PC-9 (cell line): ENCODE measurements at regions not wholly inside any gene's neighbourhood (a gene's known extent, or its start where the extent isn't known, plus 50 kb on each side); places are given as distances from the start of the nearest gene placed in this dataset.

Experiments
- BruUV-seq: library from RNA; stranded (reverse); fragments of 400-500 nt; replicated peaks from 2 replicates; lab custom pipeline; 2021; lab: Mats Ljungman, UMichigan
- CTCF ChIA-PET: fragments of 300-600 bp; sonication (Branson Sonifier 250); formaldehyde crosslinking; loops from one replicate; lab custom pipeline; 2022; ENCODE audit warnings: antibody characterized with exemption; lab: Charles Lee
- POLR2A ChIA-PET: fragments of 300-600 bp; sonication (Branson Sonifier 250); formaldehyde crosslinking; loops from one replicate; lab custom pipeline; 2022; ENCODE audit warnings: antibody characterized with exemption; ENCODE audit not compliant: unreplicated experiment; lab: Charles Lee
- DNase-seq, 2 experiments: peaks; one replicate each; pipeline versions ENCODE4 v3.0.0 to v3.0.0-alpha.2; 2015 to 2022; ENCODE audit warnings: mixed read lengths in 1 of 2
- H2AFZ ChIP-seq: fragments of 200-600 bp; sonication (generic); 2 replicates; pipeline ENCODE4 v1.8.1; 2017; ENCODE audit warnings: antibody characterized with exemption
- H3F3A ChIP-seq: fragments of 200-600 bp; sonication (generic); 2 replicates; pipeline ENCODE4 v1.8.1; 2017; ENCODE audit warnings: antibody characterized with exemption, mild to moderate bottlenecking, low read depth; ENCODE audit not compliant: insufficient read depth
- H3K27ac ChIP-seq: fragments of 200-600 bp; sonication (generic); 2 replicates; pipeline ENCODE4 v1.6.1; 2016; ENCODE audit warnings: mixed run types
- H3K27me3 ChIP-seq: fragments of 200-600 bp; sonication (generic); 2 replicates; pipeline ENCODE4 v1.6.1; 2016; ENCODE audit warnings: low read depth, mixed run types; ENCODE audit not compliant: insufficient read depth
- H3K36me3 ChIP-seq: fragments of 200-600 bp; sonication (generic); 2 replicates; pipeline ENCODE4 v1.6.1; 2016; ENCODE audit warnings: low read depth, mixed run types
- H3K4me1 ChIP-seq: fragments of 200-600 bp; sonication (generic); replicated peaks from 2 replicates; pipeline ENCODE4 v1.6.1; 2016; ENCODE audit warnings: mixed run types; ENCODE audit not compliant: insufficient read depth
- H3K4me2 ChIP-seq: fragments of 200-600 bp; sonication (generic); 2 replicates; pipeline ENCODE4 v1.6.1; 2017; ENCODE audit warnings: mixed run types
- H3K4me3 ChIP-seq: fragments of 200-600 bp; sonication (generic); 2 replicates; pipeline ENCODE4 v1.6.1; 2016; ENCODE audit warnings: mixed run types
- H3K79me2 ChIP-seq: fragments of 200-600 bp; sonication (generic); 2 replicates; pipeline ENCODE4 v1.6.1; 2017; ENCODE audit warnings: low read depth, mixed run types
- H3K9me2 ChIP-seq: fragments of 200-600 bp; sonication (generic); 2 replicates; pipeline ENCODE4 v1.8.1; 2017; ENCODE audit warnings: mild to moderate bottlenecking; ENCODE audit not compliant: insufficient read depth
- H3K9me3 ChIP-seq: fragments of 200-600 bp; sonication (generic); 2 replicates; pipeline ENCODE4 v1.8.1; 2016; ENCODE audit warnings: low read depth; ENCODE audit not compliant: insufficient read depth
- H4K20me1 ChIP-seq: fragments of 200-600 bp; sonication (generic); 2 replicates; pipeline ENCODE4 v1.8.1; 2017; ENCODE audit not compliant: insufficient read depth
- EZH2 ChIP-seq: fragments of 200-600 bp; sonication (generic); IDR thresholded peaks from 2 replicates; pipeline ENCODE4 v1.8.0; 2017; ENCODE audit warnings: antibody characterized with exemption, low read depth
- intact Hi-C: fragments of 100-400 bp; cut with micrococcal nuclease; formaldehyde crosslinking; loops from one replicate; pipeline ENCODE4 v1.10.0; 2022; ENCODE audit not compliant: unreplicated experiment
- TF ChIP-seq, protein P1 (sequence below): fragments of 200-600 bp; sonication (generic); conservative IDR thresholded peaks from 2 replicates; pipeline ENCODE4 v1.6.1; 2017; ENCODE audit warnings: mixed run types, antibody characterized with exemption, mild to moderate bottlenecking, moderate library complexity

- ChIA-PET CTCF (no interaction called here), POLR2A (no interaction called here)
- H2AFZ ChIP-seq = no peak overlapping the region
- no peaks in the 10 kb centered on the region for H3K27me3 ChIP-seq
- no peak overlapping the region for H3K27ac ChIP-seq
- H4K20me1 ChIP-seq = no peaks in the 10 kb centered on the region
- BruUV-seq = no TSS peak
- no peaks in the 10 kb centered on the region for H3F3A ChIP-seq
- no peak for DNase-seq
- intact Hi-C loops = no loop called here
- H3K36me3 ChIP-seq = no peaks in the 10 kb centered on the region
- H3K4me2 ChIP-seq = no peak overlapping the region
- TF ChIP-seq, protein P1, sequence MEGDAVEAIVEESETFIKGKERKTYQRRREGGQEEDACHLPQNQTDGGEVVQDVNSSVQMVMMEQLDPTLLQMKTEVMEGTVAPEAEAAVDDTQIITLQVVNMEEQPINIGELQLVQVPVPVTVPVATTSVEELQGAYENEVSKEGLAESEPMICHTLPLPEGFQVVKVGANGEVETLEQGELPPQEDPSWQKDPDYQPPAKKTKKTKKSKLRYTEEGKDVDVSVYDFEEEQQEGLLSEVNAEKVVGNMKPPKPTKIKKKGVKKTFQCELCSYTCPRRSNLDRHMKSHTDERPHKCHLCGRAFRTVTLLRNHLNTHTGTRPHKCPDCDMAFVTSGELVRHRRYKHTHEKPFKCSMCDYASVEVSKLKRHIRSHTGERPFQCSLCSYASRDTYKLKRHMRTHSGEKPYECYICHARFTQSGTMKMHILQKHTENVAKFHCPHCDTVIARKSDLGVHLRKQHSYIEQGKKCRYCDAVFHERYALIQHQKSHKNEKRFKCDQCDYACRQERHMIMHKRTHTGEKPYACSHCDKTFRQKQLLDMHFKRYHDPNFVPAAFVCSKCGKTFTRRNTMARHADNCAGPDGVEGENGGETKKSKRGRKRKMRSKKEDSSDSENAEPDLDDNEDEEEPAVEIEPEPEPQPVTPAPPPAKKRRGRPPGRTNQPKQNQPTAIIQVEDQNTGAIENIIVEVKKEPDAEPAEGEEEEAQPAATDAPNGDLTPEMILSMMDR = no peak
- no peak for TF ChIP-seq EZH2
- no peaks in the 10 kb centered on the region; the same call in 1 of the 2 replicates for H3K9me3 ChIP-seq
- no peak overlapping the region for H3K4me3 ChIP-seq
- no peaks in the 10 kb centered on the region for H3K4me1 ChIP-seq
- H3K79me2 ChIP-seq = no peaks in the 10 kb centered on the region
- 0 out of 2 replicates have a peak, but pooled peaks cover 4% of the 10 kb centered on the region for H3K9me2 ChIP-seq
Measured at GRCh38 chr18:60120231-60120750, 220.5 kb downstream of the PMAIP1 start.

DNA sequence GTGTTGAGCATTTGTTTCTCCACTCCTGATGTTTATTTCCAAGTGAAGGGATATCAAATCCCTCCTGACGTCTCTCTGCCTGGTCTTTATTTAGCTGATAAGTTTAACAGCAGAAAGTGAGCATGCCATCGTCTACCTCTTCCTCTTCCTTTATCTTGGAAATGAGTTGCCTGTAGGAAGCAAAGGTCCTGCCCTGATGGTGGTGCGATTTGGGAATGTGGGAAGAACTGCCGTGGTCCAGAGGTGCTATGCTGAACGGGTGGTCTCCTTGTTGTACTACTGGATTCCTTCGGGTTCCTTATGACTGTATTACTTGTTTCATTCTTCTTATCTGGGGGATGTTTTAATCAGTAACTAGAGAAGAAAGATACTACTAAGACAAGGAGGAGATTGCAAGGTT lies 217.5 kb downstream of the PMAIP1 start:
- H3K9me3 ChIP-seq = no peaks in the 10 kb centered on the region; the same call in 1 of the 2 replicates
- H3K36me3 ChIP-seq = no peaks in the 10 kb centered on the region
- BruUV-seq = no TSS peak
- CTCF ChIA-PET = no interaction called here
- no peaks in the 10 kb centered on the region for H3K27me3 ChIP-seq
- H3K4me2 ChIP-seq = no peak overlapping the region
- POLR2A ChIA-PET = no interaction called here
- H3K9me2 ChIP-seq = 0 out of 2 replicates have a peak, but pooled peaks cover 4% of the 10 kb centered on the region
- DNase-seq = no peak
- no peaks in the 10 kb centered on the region for H3F3A ChIP-seq
- H2AFZ ChIP-seq = no peak overlapping the region
- H4K20me1 ChIP-seq = no peaks in the 10 kb centered on the region
- TF ChIP-seq EZH2 = no peak
- TF ChIP-seq, protein P1 = no peak
- no peak overlapping the region for H3K4me3 ChIP-seq
- H3K79me2 ChIP-seq = no peaks in the 10 kb centered on the region
- H3K27ac ChIP-seq = no peak overlapping the region
- intact Hi-C loops = no loop called here
- H3K4me1 ChIP-seq = no peaks in the 10 kb centered on the region

DNA sequence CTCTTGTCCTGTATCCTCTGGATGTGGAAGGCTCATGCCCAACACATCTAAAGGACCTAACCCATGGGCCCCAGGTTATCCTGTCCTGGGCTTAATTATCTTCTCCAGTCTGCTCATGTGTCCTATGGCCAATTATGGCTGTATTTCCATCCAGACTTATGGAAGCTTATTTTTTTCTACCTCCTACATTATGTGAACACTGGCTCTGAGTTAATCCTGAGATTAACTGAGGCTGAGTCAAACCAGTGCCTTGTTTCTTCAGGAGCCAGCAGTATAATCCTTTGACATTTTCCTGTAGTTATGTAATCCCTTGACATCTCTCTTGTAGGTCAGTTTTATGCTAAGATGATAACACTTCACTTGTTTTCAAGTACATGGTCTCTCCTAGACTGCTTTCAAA lies 213.6 kb downstream of the PMAIP1 start:
- intact Hi-C loops = no loop called here
- H3K4me1 ChIP-seq = no peaks in the 10 kb centered on the region
- no peaks in the 10 kb centered on the region for H3K9me3 ChIP-seq
- TF ChIP-seq EZH2 = no peak
- TF ChIP-seq, protein P1 = no peak
- ChIA-PET POLR2A (no interaction called here), CTCF (interaction anchor here (0.6 kb wide), 1 partner anchor 91 kb away, joined by 6 read pairs; no protein-coding TSS in a partner anchor)
- no peaks in the 10 kb centered on the region for H3F3A ChIP-seq
- H3K4me3 ChIP-seq = no peak overlapping the region
- no TSS peak for BruUV-seq
- H3K4me2 ChIP-seq = no peak overlapping the region
- no peaks in the 10 kb centered on the region for H3K79me2 ChIP-seq
- no peak overlapping the region for H3K27ac ChIP-seq
- H3K36me3 ChIP-seq = no peaks in the 10 kb centered on the region
- no peak overlapping the region for H2AFZ ChIP-seq
- no peaks in the 10 kb centered on the region for H3K27me3 ChIP-seq
- no peak for DNase-seq
- H4K20me1 ChIP-seq = no peaks in the 10 kb centered on the region
- H3K9me2 ChIP-seq = 0 out of 2 replicates have a peak, but pooled peaks cover 4% of the 10 kb centered on the region
